AG08395 (cell line): ENCODE measurements at regions not wholly inside any gene's neighbourhood (a gene's known extent, or its start where the extent isn't known, plus 50 kb on each side); places are given as distances from the start of the nearest gene placed in this dataset.
A peak's percentile ranks its signal among the peaks of the same experiment; 100 is the strongest.

Experiments used
- DNase-seq: peaks from one replicate; pipeline ENCODE4 v3.0.0; 2012; ENCODE audit warnings: mixed read lengths, low spot score

DNA sequence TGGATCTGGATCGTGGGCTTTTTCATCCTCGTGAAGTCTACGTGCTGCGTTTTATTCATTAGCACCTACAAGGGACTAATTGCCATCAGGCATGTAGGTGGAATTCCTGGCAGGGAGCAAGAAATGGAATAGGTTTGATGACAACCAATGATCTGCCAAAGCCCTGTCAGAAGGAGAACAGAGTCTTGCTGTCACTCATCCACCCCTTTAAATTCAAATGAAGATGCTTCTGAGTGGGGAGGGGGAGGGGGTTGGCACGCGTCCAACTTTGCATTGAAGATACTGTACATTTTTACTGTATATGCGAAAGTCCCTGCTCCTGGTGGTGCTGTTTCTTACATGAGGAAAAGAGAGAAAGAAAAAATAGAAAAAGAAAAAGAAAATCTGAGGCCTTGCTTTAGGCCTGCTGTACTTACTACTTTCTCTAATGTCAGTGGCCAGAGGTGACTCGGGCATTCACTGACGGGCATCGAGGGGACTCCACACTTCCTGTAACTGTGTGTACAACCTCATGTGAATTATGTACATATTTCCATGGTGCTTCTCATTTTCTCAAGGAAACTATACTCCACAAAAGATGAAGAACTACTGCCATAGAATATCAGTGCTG, 569.1 kb downstream of the INHBA start:
- DNase-seq: no peak

GRCh38 chr7:41131956-41132355, 570.9 kb downstream of the INHBA start:
- DNase-seq: no peak

GRCh38 chr7:41130561-41131236, 572.2 kb downstream of the INHBA start:
- no peak for DNase-seq

DNA sequence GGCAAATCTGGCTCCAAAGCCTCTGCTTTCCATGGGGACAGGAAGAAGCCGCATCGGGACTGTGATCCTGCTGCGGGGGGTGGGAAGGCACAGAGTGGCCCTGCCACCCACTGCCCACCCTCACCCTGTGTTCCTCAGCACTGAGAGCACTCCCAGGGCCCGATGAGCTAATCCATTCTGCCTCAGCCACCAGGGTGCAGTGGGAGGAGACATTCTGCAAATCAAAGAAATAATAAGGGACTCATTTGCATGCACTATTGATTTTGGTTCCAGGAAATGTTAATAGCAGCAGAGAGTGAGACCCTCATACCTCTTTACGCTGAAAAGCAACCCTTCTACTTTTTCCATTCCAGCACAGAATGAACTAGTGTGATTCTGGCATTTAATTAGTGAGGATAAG, 572.8 kb downstream of the INHBA start:
- no peak for DNase-seq

GRCh38 chr7:41125343-41125742, 577.5 kb downstream of the INHBA start:
- no peak for DNase-seq

DNA sequence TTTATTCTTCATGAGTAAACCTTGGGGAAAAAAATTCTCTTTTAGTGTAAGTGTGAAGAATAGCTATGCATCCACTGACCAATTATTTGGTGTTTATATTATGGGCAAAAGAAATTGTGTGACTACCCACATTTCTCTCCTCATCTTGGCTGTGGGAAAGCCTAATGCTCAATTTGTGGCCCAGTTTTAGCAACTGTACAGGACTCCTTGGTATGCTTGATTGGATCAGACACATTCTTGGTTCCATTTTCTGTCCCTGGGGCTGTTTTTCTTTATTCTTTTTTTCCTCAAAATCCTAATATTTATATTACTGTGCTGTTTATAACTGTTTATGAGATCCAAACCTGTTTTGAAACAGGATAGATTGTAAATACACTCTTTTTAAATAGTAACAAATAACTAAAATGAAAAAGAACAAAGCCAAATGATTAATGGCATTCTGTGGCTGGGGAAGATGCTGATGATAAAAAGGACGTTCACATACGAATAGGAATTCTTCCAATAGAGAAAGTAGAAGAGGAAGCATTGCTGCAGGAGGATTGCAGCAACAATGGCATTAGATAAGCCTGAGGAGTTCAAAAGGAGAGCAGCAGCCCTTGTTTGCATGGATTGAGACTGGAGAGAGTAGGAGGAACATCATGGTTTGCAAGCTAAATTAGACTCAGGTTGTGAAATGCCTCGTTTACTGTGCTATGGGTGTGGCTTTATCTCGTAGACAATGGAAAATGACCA, 580.5 kb downstream of the INHBA start:
- no peak for DNase-seq

- DNase-seq: no peak
These were observed 581.7 kb downstream of the INHBA start for GRCh38 chr7:41121228-41121627.

DNA sequence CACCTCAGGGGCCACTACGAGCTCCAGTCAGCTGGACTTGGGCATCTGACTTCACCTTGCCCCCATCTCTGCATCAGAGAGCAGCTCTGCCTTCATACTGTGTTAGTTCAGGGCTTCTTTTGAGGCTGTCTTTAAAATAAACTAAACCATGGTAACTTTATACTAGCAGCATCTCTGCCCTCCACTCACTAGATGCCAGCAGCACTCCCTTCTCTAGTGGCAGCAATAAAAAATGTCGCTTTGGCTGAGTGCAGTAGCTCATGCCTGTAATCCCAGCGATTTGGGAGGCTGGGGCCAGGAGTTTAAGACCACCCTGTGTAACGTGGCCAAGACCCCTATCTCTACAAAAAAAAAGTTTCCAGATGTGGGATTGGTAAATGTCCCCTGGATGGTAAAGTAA, 584.4 kb downstream of the INHBA start:
- DNase-seq: no peak

DNA sequence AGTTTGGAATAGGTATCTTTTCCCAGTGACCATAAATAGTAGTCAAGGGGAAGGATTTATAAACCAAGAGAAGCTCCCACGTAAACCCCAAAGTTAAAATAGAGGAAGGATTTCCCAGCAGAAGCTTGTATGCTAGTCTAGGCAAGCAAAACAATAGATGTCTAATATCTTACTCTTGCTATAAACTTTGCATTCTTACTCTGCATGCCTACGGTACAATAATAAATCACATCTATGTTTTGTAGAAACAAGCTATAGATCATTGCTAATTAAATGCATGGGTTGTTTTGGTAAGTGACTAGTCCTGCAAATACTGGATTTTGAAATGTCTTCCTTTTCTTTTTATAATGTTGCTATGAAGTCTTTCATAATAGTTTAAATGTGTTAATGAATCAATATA, 585.5 kb downstream of the INHBA start:
- no peak for DNase-seq

DNA sequence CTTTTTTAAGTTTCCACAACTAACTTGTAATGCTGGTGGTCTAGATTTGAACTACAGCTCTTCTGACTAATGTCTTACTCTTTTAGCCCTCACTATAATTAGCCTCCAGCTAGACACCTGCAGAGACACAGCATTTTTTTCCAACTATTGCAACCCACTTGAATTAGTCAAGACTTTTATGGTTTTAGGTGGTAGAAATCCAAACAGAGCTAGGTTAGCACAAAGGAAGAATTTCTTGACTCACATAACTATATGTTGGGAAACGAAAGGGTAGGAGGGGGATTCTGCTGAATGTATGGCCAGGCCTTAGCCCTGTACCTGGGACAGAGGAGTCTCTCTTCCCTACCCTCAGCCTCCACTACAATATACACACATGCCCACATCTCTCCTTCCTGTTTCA, 586.1 kb downstream of the INHBA start:
- no peak for DNase-seq

DNA sequence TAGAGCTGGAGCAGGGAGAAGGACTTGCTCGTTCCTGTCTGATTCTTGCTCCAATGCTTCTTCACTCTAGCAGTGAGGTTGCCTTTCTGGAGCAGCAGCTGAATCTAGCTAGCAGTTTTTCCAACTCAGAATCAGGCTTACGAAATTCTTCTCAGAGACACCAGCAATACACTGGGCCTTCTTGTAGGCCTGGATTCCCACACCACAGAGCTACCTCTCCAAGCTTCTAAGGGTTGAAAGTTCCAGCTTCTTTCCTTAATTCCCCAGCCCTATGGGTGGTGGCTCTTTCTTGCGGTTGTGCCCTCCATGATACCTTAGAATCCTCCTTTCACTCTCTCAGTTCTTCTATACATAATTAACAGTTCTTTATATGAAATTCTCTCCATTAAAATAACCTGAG, 586.6 kb downstream of the INHBA start:
- no peak for DNase-seq

DNA sequence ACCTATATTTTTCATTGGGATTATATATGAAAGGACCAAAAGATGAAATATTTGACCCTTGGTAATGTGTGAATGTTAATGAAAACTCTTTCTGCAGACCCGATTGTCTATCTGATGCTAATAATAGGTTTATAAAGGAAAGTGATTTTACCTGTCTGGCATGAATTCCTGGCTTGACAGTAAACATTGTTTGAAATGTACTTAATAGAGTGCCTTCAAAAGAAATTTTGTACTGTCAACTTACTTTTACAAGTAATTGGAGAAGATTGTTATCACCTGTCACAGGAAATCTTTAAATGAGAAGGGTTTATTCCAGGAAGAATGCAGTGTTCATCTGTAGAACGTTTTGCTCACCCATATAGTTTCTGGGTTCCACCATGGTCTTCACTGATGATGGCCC, 588.2 kb downstream of the INHBA start:
- no peak for DNase-seq

- no peak for DNase-seq
These were observed 588.8 kb downstream of the INHBA start for GRCh38 chr7:41114131-41114530.

DNA sequence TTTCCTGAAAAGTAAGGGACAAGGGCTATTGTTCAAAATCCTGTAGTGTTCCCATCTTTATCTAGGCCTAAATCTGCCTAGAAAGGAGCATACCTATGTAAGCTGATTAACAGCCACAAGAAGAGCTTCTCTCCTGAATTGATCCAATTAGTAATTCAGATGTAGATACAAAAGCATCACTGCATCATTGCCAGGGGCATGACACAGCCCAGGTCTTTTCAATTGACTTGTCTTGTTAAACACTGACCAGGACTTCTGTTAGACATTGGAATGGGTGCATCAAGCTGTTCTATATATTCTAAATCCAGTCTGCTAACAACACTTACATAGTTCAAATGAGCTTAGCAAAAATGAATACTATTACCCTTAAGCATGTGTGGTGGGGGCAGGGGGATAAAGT, 589.2 kb downstream of the INHBA start:
- no peak for DNase-seq

DNA sequence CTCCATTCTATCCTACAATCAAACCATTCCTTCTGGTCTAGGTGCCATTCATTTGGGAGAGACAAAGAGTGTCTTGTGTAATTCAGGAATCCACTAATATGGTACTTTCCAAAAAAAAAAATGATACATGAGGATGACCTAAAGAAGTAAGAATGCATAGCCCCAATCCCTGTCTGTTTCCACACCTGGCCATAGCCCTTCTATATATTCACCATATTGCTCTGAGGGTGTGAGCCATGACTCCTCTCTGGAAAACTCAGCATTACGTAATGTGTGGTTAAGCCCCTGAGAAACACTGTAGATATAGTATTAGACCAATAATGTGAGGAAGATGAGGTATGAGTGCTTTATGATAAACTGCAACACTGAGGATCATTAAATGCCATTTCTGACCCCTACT, 592.7 kb downstream of the INHBA start:
- no peak for DNase-seq

DNA sequence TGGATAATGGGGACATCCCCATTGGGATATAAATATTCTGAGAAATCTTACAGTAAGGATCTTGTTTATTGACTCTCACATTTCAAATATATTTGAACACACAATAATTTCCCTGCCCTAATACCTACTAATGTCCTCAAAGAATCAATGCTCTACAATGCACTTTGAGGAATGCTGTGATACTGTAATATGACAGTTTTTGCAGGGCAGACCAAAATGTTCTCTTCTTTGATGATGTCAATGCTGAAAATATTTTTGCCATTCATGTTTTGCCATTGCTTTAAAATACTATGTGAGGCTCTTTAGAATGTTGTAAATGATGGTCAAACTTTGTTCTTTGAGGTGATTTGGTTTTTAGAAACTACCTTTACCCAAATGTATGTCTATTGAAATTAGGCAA, 594.1 kb downstream of the INHBA start:
- DNase-seq: no peak

DNA sequence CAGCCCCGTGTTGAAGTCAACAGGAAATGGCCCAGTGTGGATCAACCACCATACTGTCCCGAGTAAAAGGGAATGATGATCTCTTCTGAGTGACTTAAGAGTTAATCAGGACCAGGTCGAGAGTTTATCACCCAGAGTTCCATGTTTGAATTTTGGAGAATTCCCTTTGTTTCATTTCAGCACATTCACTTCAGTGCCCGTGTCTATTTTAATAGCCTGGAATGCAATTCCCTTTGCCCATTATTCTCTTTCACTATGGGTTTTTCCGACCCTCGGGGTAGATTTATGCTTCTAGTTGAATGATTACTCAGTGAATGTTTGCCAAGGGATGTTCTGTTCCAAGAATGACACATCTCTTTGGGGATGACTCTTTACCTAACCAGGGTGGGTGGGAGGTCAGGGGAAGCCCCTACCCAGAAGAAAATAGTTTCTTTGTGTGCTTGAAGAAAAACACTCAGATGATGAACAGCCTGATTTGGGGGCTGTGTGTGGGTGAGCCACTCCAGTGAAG, 594.9 kb downstream of the INHBA start:
- no peak for DNase-seq

- no peak for DNase-seq
These were observed 595.5 kb downstream of the INHBA start for GRCh38 chr7:41107330-41107937.

- peak; percentile 8 for DNase-seq
These were observed 598.3 kb downstream of the INHBA start for GRCh38 chr7:41104631-41105030.

DNA sequence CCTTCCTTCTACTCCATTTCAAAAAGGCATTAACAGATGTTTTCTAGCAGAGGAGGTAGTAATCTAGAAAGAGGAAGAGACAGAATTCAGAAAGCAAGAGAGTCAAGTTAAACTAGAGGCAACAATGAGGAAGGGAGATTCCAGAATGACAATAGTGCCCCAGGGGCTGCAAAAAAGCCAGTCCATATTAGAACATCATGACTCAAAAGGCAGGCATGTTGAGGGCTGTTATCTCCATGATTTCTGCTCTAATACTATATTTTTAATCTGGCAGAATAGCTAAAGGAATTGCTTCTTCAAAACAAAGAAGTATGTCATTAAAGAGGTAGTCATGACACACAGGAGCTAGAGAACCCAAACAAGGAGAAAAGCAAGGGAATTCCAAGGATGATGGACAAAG, 599.6 kb downstream of the INHBA start:
- DNase-seq: no peak

DNA sequence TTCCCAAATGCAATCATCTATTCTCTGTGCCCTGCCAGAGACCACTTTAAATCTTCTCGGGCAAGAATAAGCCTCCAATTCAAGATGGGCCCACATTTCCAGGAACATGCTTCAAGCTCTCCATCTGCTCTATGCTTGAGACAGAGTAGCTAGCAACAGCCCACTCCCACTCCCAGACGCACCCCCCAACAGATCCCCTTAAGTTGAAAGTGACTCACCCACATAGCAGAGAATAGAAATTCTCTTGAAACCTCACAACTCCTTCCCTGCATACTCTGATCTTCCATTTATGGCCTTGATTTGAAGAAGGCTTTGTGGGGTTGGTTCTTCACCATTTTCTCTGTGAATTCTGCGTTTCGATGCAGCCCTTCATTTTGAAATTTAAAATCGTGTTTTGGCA, 604.0 kb downstream of the INHBA start:
- DNase-seq: no peak

DNA sequence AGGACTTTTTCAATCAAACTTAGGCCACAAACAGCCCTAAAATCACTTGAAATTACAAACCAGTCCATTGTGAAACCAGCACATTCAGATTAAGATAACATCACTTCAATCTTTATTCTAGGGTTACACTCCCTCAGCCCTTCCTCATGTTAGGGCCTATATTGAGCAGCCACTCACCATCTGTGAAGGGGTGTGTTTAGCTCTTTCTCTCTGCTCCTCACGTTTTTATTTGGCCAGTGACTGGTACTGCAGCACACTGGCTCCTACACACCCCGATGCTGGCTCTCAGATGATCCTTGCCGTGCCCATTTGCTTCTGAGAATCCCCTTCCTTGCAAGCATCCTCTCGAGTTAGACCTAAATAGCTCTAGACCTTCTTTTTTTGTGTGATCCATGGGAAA, 604.5 kb downstream of the INHBA start:
- DNase-seq: no peak

DNA sequence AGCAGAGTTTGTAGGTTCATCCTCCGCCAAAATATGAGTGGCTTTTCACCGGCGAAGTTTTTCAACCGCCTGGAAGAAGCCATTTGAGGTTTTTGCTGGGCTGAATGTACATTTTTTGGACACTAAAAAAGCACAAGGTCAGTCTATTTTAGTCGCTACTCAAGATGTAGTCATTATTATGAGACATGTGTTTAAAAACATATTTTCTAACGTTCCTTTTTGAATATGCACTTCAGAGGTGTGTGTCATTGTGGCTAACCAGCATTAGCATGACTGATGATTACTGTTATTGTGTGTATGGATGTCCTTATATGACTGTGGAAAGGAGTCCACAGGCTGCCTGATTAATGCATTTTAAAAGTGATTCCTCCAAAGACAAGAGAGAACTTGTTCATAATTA, 605.4 kb downstream of the INHBA start:
- peak; percentile 52 for DNase-seq
